IPS-15b (cell line): ENCODE measurements at regions not wholly inside any gene's neighbourhood (a gene's known extent, or its start where the extent isn't known, plus 50 kb on each side); places are given as distances from the start of the nearest gene placed in this dataset.

Source experiments
- H3K27me3 ChIP-seq: one replicate; pipeline ENCODE4 v1.6.1; 2013; ENCODE audit warnings: low read length; ENCODE audit not compliant: control insufficient read depth, insufficient read depth
- H3K36me3 ChIP-seq: one replicate; pipeline ENCODE4 v1.6.1; 2013; ENCODE audit warnings: low read length; ENCODE audit not compliant: control insufficient read depth, insufficient read depth
- H3K4me1 ChIP-seq: one replicate; pipeline ENCODE4 v1.6.1; 2013; ENCODE audit warnings: mild to moderate bottlenecking, low read length; ENCODE audit not compliant: control insufficient read depth, insufficient read depth
- H3K4me3 ChIP-seq: one replicate; pipeline ENCODE4 v1.5.1; 2013; ENCODE audit warnings: low read depth, low read length
- H3K9ac ChIP-seq: one replicate; pipeline ENCODE4 v1.6.1; 2013; ENCODE audit warnings: low read depth, mild to moderate bottlenecking, low read length
- H3K9me3 ChIP-seq: one replicate; pipeline ENCODE4 v1.6.1; 2013; ENCODE audit warnings: mild to moderate bottlenecking, low read length; ENCODE audit not compliant: control insufficient read depth, insufficient read depth

GRCh38 chr7:136150311-136150710 lies 173.2 kb upstream of the MTPN start:
- Histone ChIP-seq H3K9ac (no peak overlapping the region), H3K9me3 (no peaks in the 10 kb centered on the region), H3K4me3 (no peak overlapping the region), H3K4me1 (no peaks in the 10 kb centered on the region), H3K27me3 (no peaks in the 10 kb centered on the region), H3K36me3 (no peaks in the 10 kb centered on the region)

GRCh38 chr7:136148920-136149319 lies 171.8 kb upstream of the MTPN start:
- Histone ChIP-seq H3K27me3 (no peaks in the 10 kb centered on the region), H3K4me1 (no peaks in the 10 kb centered on the region), H3K9ac (no peak overlapping the region), H3K36me3 (no peaks in the 10 kb centered on the region), H3K9me3 (no peaks in the 10 kb centered on the region), H3K4me3 (no peak overlapping the region)

DNA sequence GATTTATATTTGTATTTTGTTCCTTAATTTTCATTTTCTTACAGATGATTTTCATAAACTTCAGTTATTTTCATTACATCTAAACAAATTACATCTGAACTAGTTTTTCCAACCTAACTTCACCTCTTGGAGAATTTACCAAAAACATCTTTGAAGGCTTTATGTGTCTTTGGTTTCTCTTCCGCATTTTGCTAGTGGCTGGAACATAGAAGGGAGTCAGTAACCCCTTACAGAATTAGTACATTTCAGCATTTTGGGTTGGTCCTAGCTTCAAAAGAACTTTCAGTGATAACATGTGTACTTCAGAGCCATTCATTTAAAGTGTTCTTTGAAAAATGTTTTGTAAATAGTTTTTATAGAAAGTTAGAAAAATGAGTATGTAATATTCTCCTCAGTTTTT lies 169.8 kb upstream of the MTPN start:
- Histone ChIP-seq H3K27me3 (no peaks in the 10 kb centered on the region), H3K4me3 (no peak overlapping the region), H3K36me3 (no peaks in the 10 kb centered on the region), H3K9me3 (no peaks in the 10 kb centered on the region), H3K9ac (no peak overlapping the region), H3K4me1 (no peaks in the 10 kb centered on the region)

GRCh38 chr7:136144182-136144581 lies 167.0 kb upstream of the MTPN start:
- no peaks in the 10 kb centered on the region for H3K4me1 ChIP-seq
- H3K4me3 ChIP-seq, result no peak overlapping the region
- H3K9me3 ChIP-seq, result no peaks in the 10 kb centered on the region
- no peaks in the 10 kb centered on the region for H3K27me3 ChIP-seq
- H3K9ac ChIP-seq, result no peak overlapping the region
- H3K36me3 ChIP-seq, result no peaks in the 10 kb centered on the region

DNA sequence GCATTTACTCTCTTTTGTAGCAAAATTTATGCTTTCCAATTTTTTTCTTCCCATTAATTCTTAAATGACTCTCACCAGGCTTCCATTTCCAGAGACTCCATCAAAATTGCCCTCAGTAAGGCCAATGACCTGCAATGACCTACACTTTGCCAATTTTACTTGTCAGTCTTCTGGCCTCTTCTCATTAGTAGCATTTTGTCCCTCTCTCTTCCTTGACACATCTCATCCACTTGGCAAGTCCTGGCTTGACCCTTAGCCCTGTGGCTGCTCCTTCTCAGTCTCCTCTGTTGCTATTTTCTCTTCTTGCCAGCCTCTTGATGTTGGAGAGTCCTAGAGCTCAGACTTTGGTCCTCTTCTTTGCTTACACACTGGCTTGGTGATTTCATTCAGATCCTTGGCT lies 166.1 kb upstream of the MTPN start:
- Histone ChIP-seq H3K4me3 (no peak overlapping the region), H3K27me3 (no peaks in the 10 kb centered on the region), H3K36me3 (no peaks in the 10 kb centered on the region)

GRCh38 chr7:136142583-136142982 lies 165.4 kb upstream of the MTPN start:
- Histone ChIP-seq H3K9ac (no peak overlapping the region), H3K9me3 (no peaks in the 10 kb centered on the region), H3K27me3 (no peaks in the 10 kb centered on the region), H3K4me1 (no peaks in the 10 kb centered on the region), H3K36me3 (no peaks in the 10 kb centered on the region), H3K4me3 (no peak overlapping the region)

More for the DNA sequence above, 166.1 kb upstream of the MTPN start:
- H3K9ac ChIP-seq, result no peak overlapping the region
- no peaks in the 10 kb centered on the region for H3K9me3 ChIP-seq
- no peaks in the 10 kb centered on the region for H3K4me1 ChIP-seq

DNA sequence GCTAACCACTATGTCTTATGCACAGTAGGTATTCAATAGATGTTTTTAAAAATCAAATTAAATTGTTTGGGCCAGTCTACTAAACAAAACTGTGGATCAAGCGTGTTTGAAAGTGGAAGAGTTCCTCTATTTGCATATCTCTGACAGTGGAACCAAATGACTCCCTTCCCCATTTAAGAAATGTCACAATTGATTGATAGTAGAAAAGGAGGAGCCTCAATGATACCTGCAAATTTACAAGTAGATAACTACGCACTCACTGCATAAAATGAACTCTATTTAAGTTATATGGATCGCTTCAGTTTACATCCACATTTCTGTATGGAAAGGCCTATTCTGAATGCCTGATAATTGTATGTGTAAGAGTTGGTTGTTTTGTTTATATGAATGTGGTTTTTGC lies 163.3 kb upstream of the MTPN start:
- H3K4me3 ChIP-seq, result no peak overlapping the region
- H3K9ac ChIP-seq, result no peak overlapping the region
- H3K9me3 ChIP-seq, result no peaks in the 10 kb centered on the region
- no peaks in the 10 kb centered on the region for H3K27me3 ChIP-seq
- no peaks in the 10 kb centered on the region for H3K36me3 ChIP-seq
- no peaks in the 10 kb centered on the region for H3K4me1 ChIP-seq

DNA sequence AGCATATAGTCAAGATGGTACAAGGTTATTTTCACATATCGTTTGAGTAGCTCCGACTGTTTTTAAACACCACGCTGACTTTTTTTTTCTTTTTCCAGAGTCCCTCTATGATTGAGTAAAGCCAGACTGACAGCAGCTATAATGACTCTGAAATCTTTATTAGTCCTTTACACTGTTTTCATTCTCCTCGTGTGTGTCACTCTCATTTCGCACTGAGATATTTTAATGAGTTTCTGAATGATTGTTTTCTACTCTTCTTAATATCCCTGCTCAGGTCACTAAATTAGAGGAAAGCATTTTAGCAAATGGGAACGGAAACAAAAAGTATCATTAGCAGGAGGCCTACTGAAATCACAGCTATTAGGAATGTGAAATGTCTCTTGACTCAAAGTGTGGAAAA lies 162.3 kb upstream of the MTPN start:
- Histone ChIP-seq H3K4me1 (no peaks in the 10 kb centered on the region), H3K27me3 (no peaks in the 10 kb centered on the region), H3K36me3 (no peaks in the 10 kb centered on the region), H3K9me3 (no peaks in the 10 kb centered on the region), H3K9ac (no peak overlapping the region), H3K4me3 (no peak overlapping the region)

- H3K27me3 ChIP-seq, result no peaks in the 10 kb centered on the region
- H3K36me3 ChIP-seq, result no peaks in the 10 kb centered on the region
- H3K4me3 ChIP-seq, result no peak overlapping the region
- H3K4me1 ChIP-seq, result no peaks in the 10 kb centered on the region
- no peaks in the 10 kb centered on the region for H3K9me3 ChIP-seq
- no peak overlapping the region for H3K9ac ChIP-seq
These were observed 161.8 kb upstream of the MTPN start for GRCh38 chr7:136138991-136139390.

- H3K9ac ChIP-seq, result no peak overlapping the region
- H3K4me3 ChIP-seq, result no peak overlapping the region
- H3K27me3 ChIP-seq, result no peaks in the 10 kb centered on the region
- H3K4me1 ChIP-seq, result no peaks in the 10 kb centered on the region
- no peaks in the 10 kb centered on the region for H3K36me3 ChIP-seq
- no peaks in the 10 kb centered on the region for H3K9me3 ChIP-seq
These were observed 159.8 kb upstream of the MTPN start for GRCh38 chr7:136136906-136137454.

GRCh38 chr7:136134503-136134902 lies 157.3 kb upstream of the MTPN start:
- Histone ChIP-seq H3K9ac (no peak overlapping the region), H3K27me3 (no peaks in the 10 kb centered on the region), H3K36me3 (no peaks in the 10 kb centered on the region), H3K4me3 (no peak overlapping the region), H3K4me1 (no peaks in the 10 kb centered on the region), H3K9me3 (no peaks in the 10 kb centered on the region)

- Histone ChIP-seq H3K4me3 (no peak overlapping the region), H3K4me1 (no peaks in the 10 kb centered on the region), H3K36me3 (no peaks in the 10 kb centered on the region), H3K27me3 (no peaks in the 10 kb centered on the region), H3K9ac (no peak overlapping the region), H3K9me3 (no peaks in the 10 kb centered on the region)
These were observed 156.4 kb upstream of the MTPN start for GRCh38 chr7:136133551-136133950.

- Histone ChIP-seq H3K4me1 (no peaks in the 10 kb centered on the region), H3K27me3 (no peaks in the 10 kb centered on the region), H3K9ac (no peak overlapping the region), H3K4me3 (no peak overlapping the region), H3K36me3 (no peaks in the 10 kb centered on the region), H3K9me3 (no peaks in the 10 kb centered on the region)
These were observed 154.1 kb upstream of the MTPN start for GRCh38 chr7:136131304-136131630.
